GM19397 (cell line): ENCODE measurements at regions not wholly inside any gene's neighbourhood (a gene's known extent, or its start where the extent isn't known, plus 50 kb on each side); places are given as distances from the start of the nearest gene placed in this dataset.
"Not testable (repeated sequence)": the region's sequence is repeated elsewhere in the genome, so short reads cannot be mapped to it uniquely, and the experiment has no call there.

ENCODE experiments used
- ATAC-seq: cut with Tn5 transposase; IDR thresholded peaks from one replicate; pipeline ENCODE4 v1.9.1; 2021; ENCODE audit warnings: mild to moderate bottlenecking, moderate library complexity; ENCODE audit not compliant: unreplicated experiment

- no peak for ATAC-seq
Observed at GRCh38 chr6:94713446-94713845, 863.9 kb upstream of the MANEA start.

GRCh38 chr6:94698773-94699172, 878.6 kb upstream of the MANEA start:
- no peak for ATAC-seq

DNA sequence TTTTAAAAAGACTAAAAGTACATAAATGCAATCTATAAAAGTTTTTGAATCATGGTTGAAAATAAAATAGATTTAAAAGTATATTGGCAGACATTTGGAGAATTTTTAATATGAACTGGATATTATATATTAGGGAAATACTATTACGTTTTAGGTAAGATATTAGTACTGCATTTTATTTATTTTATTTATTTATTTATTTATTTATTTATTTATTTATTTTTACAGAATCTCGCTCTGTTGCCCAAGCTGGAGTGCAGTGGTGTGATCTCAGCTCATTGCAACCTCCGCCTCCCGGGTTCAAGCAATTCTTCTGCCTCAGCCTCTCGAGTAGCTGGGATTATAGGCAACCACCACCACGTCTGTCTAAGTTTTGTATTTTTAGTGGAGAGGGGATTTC, 890.1 kb upstream of the MANEA start:
- not testable (repeated sequence) for ATAC-seq

DNA sequence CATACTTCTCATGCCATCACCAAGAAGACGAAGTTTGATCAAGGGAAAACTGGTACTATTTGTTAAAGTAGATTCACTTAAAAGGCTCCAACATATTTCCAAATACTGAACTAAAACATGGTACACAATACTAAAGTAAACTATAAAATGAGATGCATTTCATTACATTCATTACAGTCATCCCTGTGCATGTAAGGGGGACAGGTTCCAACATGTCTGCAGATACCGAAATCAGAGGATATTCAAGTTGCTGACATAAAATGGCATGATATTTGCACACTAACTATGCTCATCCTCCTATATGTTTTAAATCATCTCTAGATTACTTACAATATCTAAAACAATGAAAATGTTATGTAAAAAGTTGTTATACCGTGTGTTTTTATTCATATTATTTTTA, 893.9 kb upstream of the MANEA start:
- no peak for ATAC-seq

DNA sequence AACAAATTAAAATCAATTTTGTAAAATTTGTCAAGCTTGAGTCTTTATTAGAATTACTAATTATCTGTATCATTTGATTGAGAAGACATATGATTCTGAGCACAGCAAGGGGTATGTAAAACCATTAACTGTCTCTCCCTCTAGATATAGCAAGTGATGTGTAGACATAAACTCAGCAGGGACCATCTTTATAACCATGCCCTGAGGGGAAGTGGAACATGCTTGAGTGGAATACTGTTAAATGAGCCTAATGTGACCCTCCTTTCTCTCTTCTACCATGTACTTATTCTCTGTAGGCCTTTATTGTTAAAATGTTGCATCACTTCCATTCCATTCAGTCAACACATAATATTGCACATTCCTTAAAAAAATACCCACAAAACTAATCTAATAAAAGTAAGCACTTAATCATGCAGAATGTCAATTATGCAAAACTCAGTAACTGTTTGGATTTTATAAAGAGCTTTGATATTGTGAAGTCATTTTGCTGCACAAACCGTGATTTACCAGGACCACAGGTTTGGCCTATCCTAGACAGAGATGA, 896.6 kb upstream of the MANEA start:
- no peak for ATAC-seq

GRCh38 chr6:94673251-94673650, 904.1 kb upstream of the MANEA start:
- ATAC-seq, result no peak

GRCh38 chr6:94670017-94670416, 907.3 kb upstream of the MANEA start:
- no peak for ATAC-seq

DNA sequence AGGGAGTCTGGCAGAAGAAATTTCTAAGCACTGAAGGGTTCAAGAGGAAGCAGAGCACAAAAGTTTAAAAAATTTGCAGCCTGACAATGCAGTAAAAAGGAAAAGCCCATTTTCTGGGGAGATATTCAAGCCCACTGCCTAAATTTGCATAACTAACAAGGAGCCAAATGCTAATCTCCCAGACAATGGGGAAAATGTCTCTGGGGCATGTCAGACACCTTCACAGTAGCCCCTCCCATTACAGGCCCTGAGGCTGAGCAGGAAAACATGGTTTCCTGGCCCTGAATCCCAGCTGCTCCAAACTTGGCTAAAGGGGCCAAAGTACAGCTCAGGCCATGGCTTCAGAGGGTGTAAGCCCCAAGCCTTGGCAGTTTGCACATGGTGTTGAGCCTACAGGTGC, 908.5 kb upstream of the MANEA start:
- no peak for ATAC-seq

DNA sequence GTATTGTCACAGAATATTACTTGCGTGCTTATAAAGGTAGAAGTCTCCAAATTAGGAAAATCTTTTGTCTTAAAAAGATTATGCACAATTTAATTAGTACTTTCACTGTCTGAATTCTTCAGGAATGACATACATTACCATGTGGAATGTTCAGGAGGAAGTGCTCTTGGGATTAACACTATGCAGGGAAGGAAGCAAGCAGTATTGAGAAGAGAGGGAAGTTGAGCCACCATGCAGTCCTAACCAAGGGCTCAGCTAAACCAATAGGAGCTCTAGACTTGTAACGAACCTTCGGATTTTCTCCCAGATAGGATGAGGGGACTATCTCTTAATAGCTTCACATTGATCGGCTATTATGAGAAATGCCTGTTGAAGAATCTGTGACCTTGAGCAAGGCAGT, 918.4 kb upstream of the MANEA start:
- ATAC-seq, result no peak

DNA sequence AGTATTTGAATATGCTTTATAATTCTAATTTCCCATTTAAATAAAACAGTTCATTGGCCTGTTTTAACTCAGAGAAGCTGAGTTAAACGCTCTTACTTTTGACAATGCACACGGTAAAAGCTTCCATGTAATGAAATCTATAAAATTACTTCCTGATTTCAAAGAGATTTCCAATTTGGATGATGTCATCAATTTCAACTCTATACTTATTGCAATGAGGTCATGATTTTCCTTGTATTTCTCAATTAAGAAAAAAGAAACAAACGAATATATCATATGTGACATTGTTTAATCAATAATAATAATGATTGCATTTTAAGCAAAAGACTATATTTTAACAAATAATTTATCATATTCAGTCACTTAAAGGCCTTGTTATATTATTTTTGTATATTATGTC, 926.1 kb upstream of the MANEA start:
- ATAC-seq, result no peak

- ATAC-seq, result no peak
Observed at GRCh38 chr6:94645191-94645590, 932.1 kb upstream of the MANEA start.

DNA sequence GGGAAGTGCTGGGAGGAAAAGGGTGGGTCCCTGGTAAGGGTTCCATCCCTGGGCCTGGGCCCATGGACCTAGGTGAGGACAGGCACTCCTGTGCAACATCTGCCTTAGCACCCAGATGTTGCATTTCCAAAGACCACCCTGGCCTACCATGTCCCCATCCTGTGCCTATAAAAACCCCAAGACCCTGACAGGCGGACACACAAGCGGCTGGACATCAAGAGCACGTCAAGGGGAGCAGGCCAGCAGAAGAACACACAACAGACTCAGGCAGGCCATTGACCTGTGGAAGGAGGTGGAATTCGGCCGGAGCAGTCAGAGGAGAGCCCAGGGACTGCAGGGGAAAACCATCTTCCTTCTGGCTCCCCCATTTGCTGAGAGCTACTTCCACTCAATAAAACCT, 937.8 kb upstream of the MANEA start:
- ATAC-seq, result no peak

DNA sequence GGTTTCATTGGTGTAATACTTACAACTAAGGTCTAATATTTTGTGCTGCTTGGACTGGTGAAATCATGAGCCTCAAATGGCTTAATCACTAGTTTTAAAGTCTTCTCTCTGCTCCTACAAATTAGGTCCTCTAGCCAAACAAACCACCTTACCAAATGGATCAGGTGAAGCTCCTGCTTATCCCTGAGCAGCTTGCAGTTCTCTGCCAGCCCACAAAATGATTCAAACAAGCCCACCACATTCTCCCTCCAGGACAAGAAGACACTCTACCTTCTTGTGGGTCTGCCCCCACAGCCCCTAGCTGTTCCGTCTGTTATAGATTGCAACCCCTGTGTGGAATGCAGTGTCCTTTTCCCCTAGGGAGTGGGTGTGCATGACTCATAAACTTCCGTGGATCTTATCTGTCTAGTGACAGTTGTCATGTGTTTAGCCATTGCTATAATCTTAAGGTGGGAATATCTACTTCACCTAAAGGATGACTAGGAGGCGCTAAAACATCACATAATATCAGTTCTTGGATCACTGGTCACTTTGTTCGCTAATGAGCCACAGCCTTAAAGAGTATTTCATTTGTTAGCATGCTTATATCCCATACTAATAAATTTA, 940.5 kb upstream of the MANEA start:
- no peak for ATAC-seq

DNA sequence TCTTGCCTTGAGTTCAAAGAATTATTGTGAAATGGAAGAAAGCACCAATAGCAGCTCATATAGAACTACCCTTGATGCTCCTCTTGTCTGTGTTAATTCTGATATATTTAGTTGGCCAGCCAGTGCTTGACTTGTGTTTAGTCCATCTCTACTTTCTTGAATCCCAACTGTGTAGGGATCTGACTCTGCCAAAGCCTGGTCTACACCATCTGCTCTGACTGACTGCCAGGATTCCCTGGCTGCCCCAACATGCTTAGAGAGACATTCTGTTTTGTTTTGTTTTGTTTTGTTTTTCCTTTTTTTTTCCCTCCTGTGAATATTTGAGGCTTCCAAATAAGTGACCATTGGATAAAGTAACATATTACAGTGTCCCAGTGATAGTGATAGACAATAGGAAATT, 953.7 kb upstream of the MANEA start:
- no peak for ATAC-seq

DNA sequence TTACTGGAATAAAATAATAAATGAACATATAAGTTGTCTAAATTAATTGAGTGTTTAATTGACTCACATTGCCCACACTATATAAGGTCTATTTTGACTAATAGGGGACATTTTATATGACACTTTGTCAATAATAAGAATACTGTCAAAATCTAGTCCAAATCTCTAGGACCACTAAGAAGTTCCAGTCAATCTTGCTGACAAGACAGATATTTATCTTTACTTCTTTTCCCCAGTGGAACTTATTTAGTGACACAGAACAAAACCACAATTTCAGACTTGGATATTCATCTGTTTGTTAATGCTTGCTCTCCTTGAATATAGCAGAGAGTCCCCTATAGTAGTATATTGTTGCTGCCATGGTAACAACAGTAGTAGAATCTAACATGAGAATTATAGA, 954.6 kb upstream of the MANEA start:
- no peak for ATAC-seq

DNA sequence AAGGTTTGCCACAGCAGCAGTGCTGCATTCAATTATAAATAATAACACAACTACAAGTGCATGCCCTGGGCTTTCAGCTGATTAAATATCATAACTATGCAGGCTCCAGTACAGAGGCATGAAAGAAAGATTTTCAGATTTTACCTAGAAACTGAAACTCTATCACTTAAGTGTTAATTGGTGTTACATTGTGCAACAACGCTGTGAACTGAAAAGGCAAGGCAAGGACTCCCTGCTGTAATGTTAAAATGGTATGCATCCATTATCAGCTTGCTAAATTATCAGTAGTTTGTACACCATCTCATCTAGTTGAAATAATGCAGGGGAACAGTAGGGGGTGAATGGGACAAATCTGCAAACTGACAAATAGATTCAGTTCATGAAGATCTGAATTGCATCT, 976.7 kb upstream of the MANEA start:
- ATAC-seq, result no peak

GRCh38 chr6:94597487-94597886, 979.8 kb upstream of the MANEA start:
- ATAC-seq, result no peak

- ATAC-seq, result no peak
Observed at GRCh38 chr6:94590416-94590815, 986.9 kb upstream of the MANEA start.

DNA sequence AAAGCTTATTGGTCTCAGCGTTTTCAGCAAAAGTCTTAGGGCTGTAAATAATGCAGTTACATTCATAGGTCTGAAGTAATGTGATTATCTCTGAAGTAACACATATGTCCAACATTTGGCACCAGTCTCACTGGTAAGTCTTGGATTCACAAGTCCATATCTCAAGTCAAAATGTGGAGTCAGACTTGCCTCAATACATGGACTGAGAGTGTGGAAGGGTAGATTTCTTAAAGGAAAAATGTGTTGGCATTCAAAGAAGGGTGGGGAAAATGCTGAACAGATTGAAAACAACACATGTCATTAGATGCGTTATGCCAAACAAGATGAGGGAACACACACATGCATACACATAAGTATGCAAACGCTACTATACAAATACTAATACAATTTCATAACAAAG, 989.0 kb upstream of the MANEA start:
- ATAC-seq, result no peak

- no peak for ATAC-seq
Observed at GRCh38 chr6:94584211-94584610, 993.1 kb upstream of the MANEA start.

DNA sequence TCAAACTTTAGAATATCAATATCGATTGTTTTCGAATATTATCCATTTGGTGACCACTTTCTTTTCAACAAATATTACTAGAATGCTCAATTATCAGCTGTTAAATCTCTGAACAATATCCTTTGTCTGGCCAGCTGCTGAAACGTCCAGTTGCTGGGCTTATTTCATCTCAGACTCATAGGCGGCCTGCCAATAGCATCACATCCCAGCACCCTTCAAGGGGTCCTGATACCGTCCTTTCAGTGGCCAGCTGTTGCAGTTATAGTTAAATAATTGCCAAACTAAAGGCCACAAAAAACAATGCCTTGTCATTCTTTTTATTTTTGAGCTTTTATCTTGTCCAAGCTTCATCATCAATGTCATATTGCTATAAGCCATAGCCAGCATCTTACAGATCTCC, 1006.8 kb upstream of the MANEA start:
- no peak for ATAC-seq

GRCh38 chr6:94562846-94563245, 1014.5 kb upstream of the MANEA start:
- no peak for ATAC-seq

DNA sequence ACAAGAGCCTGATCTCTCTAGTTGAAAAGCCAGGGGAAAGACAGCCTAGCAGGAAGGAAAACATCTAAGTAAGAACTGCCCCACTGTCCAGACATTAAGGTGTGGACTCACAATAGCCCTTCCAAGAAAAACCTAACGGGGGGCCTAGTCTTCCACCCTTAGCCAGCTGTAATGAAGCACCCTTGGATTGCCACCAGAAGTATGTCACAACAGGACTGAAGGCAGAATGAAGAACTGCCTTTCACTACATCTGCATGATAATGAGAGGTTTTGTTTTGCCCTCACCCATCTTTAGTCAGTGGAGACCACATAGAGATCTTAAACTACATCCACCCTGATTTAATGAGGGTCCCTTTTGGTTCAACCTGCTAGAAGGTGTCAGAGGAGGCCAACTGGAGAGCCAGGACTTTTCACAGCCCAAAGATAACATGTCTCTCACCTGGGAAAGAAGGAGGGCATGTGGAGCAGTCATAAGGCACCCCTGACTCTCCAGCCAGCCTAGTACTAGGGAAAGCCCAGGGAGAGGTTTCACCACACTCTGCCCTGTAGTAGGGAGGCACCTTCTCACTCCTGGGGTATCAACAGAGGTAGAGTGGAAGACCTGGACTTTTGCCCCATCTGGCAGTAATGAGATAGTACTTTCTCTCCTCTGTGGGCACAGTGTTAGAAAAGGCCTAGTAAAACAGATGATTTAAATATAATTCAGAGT, 1017.4 kb upstream of the MANEA start:
- no peak for ATAC-seq
